Panc1 (cell line): ENCODE measurements at regions not wholly inside any gene's neighbourhood (a gene's known extent, or its start where the extent isn't known, plus 50 kb on each side); places are given as distances from the start of the nearest gene placed in this dataset.

Experiments used
- ATAC-seq: fragments of 200-7000 bp; cut with Tn5 transposase; 2 replicates; pipeline ENCODE4 v1.9.1; 2020; ENCODE audit warnings: mild to moderate bottlenecking, moderate library complexity
- BruUV-seq: library from RNA; stranded (reverse); fragments of 400-500 nt; replicated peaks from 2 replicates; lab custom pipeline; 2021; lab: Mats Ljungman, UMichigan
- CTCF ChIA-PET: fragments of 300-600 bp; sonication (Branson Sonifier 250); formaldehyde crosslinking; loops from one replicate; lab custom pipeline; 2022; ENCODE audit warnings: antibody characterized with exemption; lab: Charles Lee
- POLR2A ChIA-PET: fragments of 300-600 bp; sonication (Branson Sonifier 250); formaldehyde crosslinking; loops from one replicate; lab custom pipeline; 2022; ENCODE audit warnings: antibody characterized with exemption; lab: Charles Lee
- DNase-seq: peaks from one replicate; pipeline ENCODE4 v3.0.0-alpha.2; 2010; ENCODE audit warnings: low read depth, low spot score
- H3K27ac ChIP-seq: 2 replicates; pipeline ENCODE4 v1.5.1; 2011; ENCODE audit warnings: mild to moderate bottlenecking, low read length, inconsistent platforms
- H3K27me3 ChIP-seq: fragments of 200-500 bp; sonication (Bioruptor generic); 2 replicates; pipeline ENCODE4 v1.6.0; 2014; ENCODE audit warnings: low read length, inconsistent platforms; ENCODE audit not compliant: control insufficient read depth, insufficient read depth
- H3K36me3 ChIP-seq: fragments of 200-500 bp; sonication (Bioruptor generic); 2 replicates; pipeline ENCODE4 v1.5.1; 2014; ENCODE audit warnings: inconsistent platforms, mild to moderate bottlenecking, low read length, moderate library complexity; ENCODE audit not compliant: control insufficient read depth, insufficient read depth
- H3K4me1 ChIP-seq: 2 replicates; pipeline ENCODE4 v1.5.1; 2011; ENCODE audit warnings: inconsistent platforms, mild to moderate bottlenecking, low read length, moderate library complexity; ENCODE audit not compliant: control insufficient read depth, insufficient read depth
- H3K4me3 ChIP-seq, 2 experiments: 2 replicates each; pipeline ENCODE4 v1.5.1; 2011 to 2012; ENCODE audit warnings: low read depth in 2 of 2, low read length in 2 of 2, mild to moderate bottlenecking in 2 of 2, inconsistent platforms in 1 of 2, moderate library complexity in 1 of 2
- H3K9me3 ChIP-seq: fragments of 200-500 bp; sonication (Bioruptor generic); 2 replicates; pipeline ENCODE4 v1.5.1; 2014; ENCODE audit warnings: low read depth, mild to moderate bottlenecking, inconsistent platforms, low read length, moderate library complexity; ENCODE audit not compliant: control insufficient read depth, insufficient read depth
- POLR2AphosphoS5 ChIP-seq: IDR thresholded peaks from 2 replicates; pipeline ENCODE4 v1.6.1; 2012; ENCODE audit warnings: mild to moderate bottlenecking, low read depth, low read length, moderate library complexity
- SIN3A ChIP-seq: IDR thresholded peaks from 2 replicates; pipeline ENCODE4 v1.6.1; 2012; ENCODE audit warnings: low read depth, mild to moderate bottlenecking, low read length, moderate library complexity, borderline replicate concordance; ENCODE audit not compliant: insufficient read depth
- TCF7L2 ChIP-seq: IDR thresholded peaks from 2 replicates; pipeline ENCODE4 v1.6.1; 2011; ENCODE audit warnings: mild to moderate bottlenecking, low read depth, low read length, inconsistent platforms
- in situ Hi-C: cut with HindIII; loops from 2 replicates; pipeline ENCODE4 v1.10.0; 2016; ENCODE audit warnings: low sequenced_read_pairs, low pct_unique_long_range_greater_than_20kb
- intact Hi-C: fragments of 100-400 bp; cut with micrococcal nuclease; formaldehyde crosslinking; loops from one replicate; pipeline ENCODE4 v1.10.0; 2022; ENCODE audit not compliant: unreplicated experiment
- TF ChIP-seq, protein P1 (sequence below): fragments of 450-650 bp; IDR thresholded peaks from 2 replicates; pipeline ENCODE4 v1.5.1; 2017; ENCODE audit warnings: mild to moderate bottlenecking
- TF ChIP-seq, protein P2 (sequence below), 2 experiments: IDR thresholded peaks; 2 replicates each; pipeline ENCODE4 v1.6.1; 2011 to 2012; ENCODE audit warnings: low read depth in 2 of 2, control low read depth in 1 of 2, low read length in 1 of 2, mild to moderate bottlenecking in 1 of 2, moderate library complexity in 1 of 2; ENCODE audit not compliant: insufficient read depth in 1 of 2

DNA sequence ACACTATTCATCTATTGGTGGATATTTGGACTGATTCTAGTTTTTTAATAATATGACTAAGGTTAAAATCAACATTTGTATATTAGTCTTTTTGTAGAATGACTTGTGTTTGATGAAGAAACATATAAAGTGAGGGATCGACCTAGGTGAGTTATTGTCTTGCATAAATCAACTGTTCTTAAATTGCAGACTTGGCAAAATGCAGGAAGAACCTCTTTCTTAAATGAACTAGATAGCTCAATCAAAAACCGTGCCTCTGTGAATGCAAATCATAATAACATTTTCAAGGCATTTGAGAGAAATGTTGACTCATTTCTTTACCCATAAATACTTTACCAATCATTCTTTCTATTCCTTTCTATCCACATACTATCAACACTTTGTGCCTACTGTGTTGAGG lies 101.5 kb upstream of the ANK3 start:
- no TSS peak for BruUV-seq

DNA sequence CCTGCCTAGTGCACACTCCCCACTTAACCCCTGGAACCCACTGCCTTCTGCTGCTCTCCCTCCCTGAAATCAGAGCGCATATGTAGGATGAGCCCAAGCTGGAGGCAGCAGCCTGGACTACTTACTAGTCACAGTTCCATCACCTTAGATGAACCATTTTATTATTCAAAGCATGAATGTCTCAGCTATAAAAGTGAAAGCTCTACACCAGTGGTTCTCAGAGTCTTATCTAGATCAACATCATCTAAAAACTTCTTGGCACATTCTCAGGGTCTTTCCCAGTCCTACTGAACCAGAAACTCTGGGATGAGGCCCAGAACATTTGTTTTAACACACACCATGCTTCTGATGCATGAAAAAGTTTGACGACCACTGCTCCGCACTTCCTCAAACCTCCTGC lies 100.3 kb upstream of the ANK3 start:
- Histone ChIP-seq H3K27me3 (no peaks in the 10 kb centered on the region), H3K9me3 (peaks cover 3% of the 10 kb centered on the region; the same call in 1 of the 2 replicates), H3K27ac (peak overlapping the region; percentile 52; the same call in 1 of the 2 replicates), H3K4me1 (no peaks in the 10 kb centered on the region), H3K4me3 (no peak overlapping the region), H3K36me3 (no peaks in the 10 kb centered on the region)
- ChIA-PET CTCF (no interaction called here), POLR2A (no interaction called here)
- no peak for DNase-seq
- TF ChIP-seq, protein P1, sequence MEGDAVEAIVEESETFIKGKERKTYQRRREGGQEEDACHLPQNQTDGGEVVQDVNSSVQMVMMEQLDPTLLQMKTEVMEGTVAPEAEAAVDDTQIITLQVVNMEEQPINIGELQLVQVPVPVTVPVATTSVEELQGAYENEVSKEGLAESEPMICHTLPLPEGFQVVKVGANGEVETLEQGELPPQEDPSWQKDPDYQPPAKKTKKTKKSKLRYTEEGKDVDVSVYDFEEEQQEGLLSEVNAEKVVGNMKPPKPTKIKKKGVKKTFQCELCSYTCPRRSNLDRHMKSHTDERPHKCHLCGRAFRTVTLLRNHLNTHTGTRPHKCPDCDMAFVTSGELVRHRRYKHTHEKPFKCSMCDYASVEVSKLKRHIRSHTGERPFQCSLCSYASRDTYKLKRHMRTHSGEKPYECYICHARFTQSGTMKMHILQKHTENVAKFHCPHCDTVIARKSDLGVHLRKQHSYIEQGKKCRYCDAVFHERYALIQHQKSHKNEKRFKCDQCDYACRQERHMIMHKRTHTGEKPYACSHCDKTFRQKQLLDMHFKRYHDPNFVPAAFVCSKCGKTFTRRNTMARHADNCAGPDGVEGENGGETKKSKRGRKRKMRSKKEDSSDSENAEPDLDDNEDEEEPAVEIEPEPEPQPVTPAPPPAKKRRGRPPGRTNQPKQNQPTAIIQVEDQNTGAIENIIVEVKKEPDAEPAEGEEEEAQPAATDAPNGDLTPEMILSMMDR: no peak
- TF ChIP-seq, protein P2, sequence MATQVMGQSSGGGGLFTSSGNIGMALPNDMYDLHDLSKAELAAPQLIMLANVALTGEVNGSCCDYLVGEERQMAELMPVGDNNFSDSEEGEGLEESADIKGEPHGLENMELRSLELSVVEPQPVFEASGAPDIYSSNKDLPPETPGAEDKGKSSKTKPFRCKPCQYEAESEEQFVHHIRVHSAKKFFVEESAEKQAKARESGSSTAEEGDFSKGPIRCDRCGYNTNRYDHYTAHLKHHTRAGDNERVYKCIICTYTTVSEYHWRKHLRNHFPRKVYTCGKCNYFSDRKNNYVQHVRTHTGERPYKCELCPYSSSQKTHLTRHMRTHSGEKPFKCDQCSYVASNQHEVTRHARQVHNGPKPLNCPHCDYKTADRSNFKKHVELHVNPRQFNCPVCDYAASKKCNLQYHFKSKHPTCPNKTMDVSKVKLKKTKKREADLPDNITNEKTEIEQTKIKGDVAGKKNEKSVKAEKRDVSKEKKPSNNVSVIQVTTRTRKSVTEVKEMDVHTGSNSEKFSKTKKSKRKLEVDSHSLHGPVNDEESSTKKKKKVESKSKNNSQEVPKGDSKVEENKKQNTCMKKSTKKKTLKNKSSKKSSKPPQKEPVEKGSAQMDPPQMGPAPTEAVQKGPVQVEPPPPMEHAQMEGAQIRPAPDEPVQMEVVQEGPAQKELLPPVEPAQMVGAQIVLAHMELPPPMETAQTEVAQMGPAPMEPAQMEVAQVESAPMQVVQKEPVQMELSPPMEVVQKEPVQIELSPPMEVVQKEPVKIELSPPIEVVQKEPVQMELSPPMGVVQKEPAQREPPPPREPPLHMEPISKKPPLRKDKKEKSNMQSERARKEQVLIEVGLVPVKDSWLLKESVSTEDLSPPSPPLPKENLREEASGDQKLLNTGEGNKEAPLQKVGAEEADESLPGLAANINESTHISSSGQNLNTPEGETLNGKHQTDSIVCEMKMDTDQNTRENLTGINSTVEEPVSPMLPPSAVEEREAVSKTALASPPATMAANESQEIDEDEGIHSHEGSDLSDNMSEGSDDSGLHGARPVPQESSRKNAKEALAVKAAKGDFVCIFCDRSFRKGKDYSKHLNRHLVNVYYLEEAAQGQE (IDR thresholded peaks at IDR 0.05; ENCODE audit: insufficient read depth in 1 of 2, low read depth in 2 of 2, low read length in 1 of 2): no peak
- TF ChIP-seq SIN3A (no peak), TCF7L2 (no peak), POLR2AphosphoS5 (no peak)
- BruUV-seq: no TSS peak
- peak; percentile 68 for ATAC-seq
- in situ Hi-C loops: no loop called here
- intact Hi-C loops: no loop called here

More for the DNA sequence above, 101.5 kb upstream of the ANK3 start:
- H3K36me3 ChIP-seq: no peaks in the 10 kb centered on the region
- ChIA-PET CTCF (no interaction called here), POLR2A (no interaction called here)
- in situ Hi-C loops (no loop called here), intact Hi-C loops (no loop called here)
- no peaks in the 10 kb centered on the region for H3K27me3 ChIP-seq
- no peak for ATAC-seq
- TF ChIP-seq, protein P2 (IDR thresholded peaks at IDR 0.05; ENCODE audit: insufficient read depth in 1 of 2, low read depth in 2 of 2, low read length in 1 of 2): no peak
- TF ChIP-seq, protein P1: no peak
- no peak for TF ChIP-seq TCF7L2
- no peak for TF ChIP-seq POLR2AphosphoS5
- no peak for TF ChIP-seq SIN3A
- DNase-seq: no peak
- no peaks in the 10 kb centered on the region for H3K4me1 ChIP-seq
- H3K9me3 ChIP-seq: peaks cover 3% of the 10 kb centered on the region; the same call in 1 of the 2 replicates
- H3K27ac ChIP-seq: 0 out of 2 replicates have a peak overlapping the region, but pooled peaks have one; percentile 19
- no peak overlapping the region for H3K4me3 ChIP-seq
